ENCODE measurements at regions not wholly inside any gene's neighbourhood (a gene's known extent, or its start where the extent isn't known, plus 50 kb on each side); places are given as distances from the start of the nearest gene placed in this dataset.

- intact Hi-C loops (cut with micrococcal nuclease), result no loop called here
- DNase-seq (no peak), ATAC-seq (no peak)
Observed at GRCh38 chr4:157821814-157822213, 351.0 kb downstream of the GASK1B start.

- DNase-seq (no peak), ATAC-seq (no peak)
- intact Hi-C loops (cut with micrococcal nuclease), result no loop called here
Observed at GRCh38 chr4:157819693-157820464, 352.9 kb downstream of the GASK1B start.

DNA sequence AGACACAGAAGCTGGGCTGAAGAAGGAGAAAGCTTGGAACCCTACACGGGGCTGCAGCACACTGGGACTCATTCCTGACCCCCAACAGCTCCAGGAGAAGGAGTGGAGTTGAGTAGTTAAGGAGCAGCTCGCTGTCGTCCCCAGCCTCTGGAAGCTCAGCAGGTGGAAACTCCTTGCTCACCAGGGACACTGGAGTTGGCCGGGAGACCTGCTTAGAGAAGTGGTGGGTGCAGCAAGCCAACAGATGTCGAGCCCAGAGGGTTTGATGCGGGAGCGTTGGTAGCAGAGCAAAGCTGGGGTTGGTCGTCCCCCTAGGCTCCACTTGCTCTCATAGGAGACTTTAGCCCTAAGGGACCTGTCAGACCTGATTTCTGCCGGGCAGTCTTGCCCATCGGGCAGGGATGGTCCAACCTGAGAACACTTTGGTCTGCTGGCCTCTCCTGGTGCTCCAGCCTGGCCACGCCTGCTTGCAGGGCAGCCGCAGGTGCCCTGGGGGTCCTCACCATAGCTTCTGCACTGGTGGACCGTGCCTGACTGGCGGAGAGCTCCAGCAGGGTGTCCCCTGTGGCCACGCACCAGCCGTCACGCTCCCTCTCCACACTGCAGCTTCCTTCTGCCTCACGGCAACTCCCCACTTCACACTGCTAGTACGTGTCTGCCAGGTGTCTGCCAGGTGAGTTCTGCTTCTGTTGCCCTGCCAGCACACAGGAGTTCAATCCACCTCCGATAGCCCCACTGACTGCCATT is 353.7 kb downstream of the GASK1B start:
- intact Hi-C loops (cut with micrococcal nuclease), result no loop called here
- ATAC-seq, result no peak

DNA sequence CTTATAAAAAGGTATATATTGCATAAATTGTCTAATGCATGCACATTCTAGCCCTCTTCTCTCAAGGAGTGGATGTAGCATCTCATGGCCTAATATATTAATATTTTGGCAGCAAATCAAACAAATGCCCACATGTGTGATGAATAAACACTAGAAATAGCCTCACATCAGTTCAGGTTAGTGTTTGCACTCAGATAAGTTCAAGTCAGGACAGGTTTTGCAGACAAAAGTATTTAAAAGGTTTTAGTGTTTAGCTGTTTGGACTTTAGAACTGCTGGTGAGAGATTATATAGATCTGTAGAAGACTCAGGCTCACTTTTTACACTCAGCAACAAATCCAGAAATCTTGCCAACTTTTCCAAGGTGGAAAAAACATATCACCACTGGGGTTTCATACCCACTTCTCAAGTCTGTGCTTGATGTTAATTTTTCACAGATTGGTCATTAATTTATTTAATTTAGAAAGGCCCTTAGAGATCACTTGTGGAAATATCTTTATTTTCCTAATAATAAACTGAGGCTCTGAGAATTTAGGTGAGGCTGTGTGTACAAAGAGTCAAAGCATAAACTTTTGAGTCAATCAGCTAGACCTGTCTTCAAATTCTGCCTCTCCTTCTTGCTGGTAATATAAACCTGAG is 362.6 kb downstream of the GASK1B start:
- no peak for ATAC-seq
- intact Hi-C loops (cut with micrococcal nuclease), result no loop called here
- DNase-seq, result no peak

More for the DNA sequence above, 353.7 kb downstream of the GASK1B start:
- no peak for DNase-seq

- DNase-seq (no peak), ATAC-seq (no peak)
- intact Hi-C loops (cut with micrococcal nuclease), result no loop called here
Observed at GRCh38 chr4:157808796-157809383, 363.9 kb downstream of the GASK1B start.

DNA sequence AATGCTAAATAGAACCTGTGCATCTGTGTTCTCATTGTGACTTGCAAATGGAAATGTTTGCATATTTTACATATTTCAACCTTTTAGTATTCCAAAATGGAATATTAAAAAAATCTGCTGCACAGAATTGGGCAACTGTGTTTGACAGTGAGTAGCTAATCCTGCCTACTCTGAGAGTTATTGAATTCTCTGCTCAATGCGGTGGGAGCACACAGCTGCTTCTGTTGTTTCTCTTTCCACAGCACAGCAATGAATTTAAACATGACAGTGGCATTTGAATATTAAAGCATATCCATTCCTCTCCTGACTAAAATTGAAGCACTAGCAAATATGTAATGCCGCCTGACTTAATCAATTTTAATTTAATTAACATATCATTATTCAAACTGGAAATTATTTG is 366.6 kb downstream of the GASK1B start:
- no peak for DNase-seq
- ATAC-seq, result no peak
- intact Hi-C loops (cut with micrococcal nuclease), result no loop called here

- ATAC-seq, result no peak
- no peak for DNase-seq
- intact Hi-C loops (cut with micrococcal nuclease), result no loop called here
Observed at GRCh38 chr4:157804986-157805385, 367.8 kb downstream of the GASK1B start.

DNA sequence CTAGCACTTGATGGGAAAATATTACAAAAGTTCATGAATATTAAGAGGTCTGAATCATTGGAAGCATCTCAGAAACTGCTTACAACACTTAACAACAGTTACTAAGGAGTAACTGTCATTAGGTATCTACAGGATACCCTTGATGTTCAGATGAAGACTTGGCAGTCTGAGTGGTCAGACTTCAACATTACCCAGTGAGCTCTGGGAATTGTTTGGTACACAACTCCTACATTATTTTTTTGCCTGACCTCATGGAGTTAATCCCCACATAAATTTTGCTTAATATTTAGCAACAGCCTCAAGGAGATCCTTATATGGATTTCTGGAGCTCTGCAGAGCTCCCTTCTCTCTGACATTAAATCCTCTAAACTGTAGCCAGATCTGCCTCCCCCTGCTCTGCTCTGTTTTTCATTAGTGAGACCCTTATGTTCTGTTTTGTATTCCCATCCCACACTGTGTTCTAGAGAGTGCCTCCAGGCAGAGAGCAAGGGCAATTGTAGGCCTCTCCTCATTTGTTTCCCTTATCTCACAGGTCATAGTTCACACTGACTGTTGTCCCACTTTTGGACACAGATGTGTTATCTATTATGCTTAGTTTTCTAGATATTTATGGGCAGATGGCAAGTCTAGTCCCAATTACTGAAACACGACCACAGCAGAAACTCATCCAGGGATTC is 368.8 kb downstream of the GASK1B start:
- no peak for DNase-seq
- intact Hi-C loops (cut with micrococcal nuclease), result no loop called here
- ATAC-seq, result no peak

- ATAC-seq (no peak), DNase-seq (no peak)
- intact Hi-C loops (cut with micrococcal nuclease), result no loop called here
Observed at GRCh38 chr4:157803421-157803820, 369.4 kb downstream of the GASK1B start.

DNA sequence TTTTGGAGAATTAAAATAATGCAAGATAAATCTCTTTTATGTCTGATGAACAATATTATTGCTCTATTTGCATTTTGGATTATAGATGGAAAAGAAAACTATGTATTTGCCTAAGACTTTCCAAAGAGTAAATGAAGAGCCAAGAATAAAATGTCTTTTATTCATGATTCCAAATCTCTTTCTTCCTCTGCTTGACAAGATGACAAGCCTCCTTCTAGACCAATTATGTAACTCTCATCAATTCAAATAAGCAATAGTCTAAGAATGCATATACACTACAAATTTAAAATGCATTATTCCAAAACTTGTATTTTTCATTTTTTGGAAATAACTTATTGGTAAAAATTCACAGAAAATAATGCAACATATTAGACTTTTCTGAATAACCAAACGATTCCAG is 377.3 kb downstream of the GASK1B start:
- no peak for DNase-seq

DNA sequence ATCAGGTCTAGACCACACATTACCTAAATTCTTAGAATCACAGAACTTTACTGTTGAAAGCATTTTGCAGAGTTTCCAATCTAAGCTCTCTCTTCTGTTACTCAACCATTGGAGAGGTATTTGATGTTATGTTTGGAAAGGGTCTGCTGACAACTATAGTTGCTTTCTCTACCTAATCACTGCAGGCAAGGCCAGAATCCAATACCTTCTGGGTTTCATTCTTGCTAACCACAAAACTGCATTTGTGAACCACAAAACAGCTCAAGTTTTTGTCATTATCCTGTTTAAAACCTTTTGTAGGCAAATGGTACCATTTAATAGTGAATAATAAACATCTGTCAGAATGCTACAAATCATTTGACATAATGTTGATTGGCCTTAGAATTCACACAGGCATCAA is 380.1 kb downstream of the GASK1B start:
- DNase-seq (no peak), ATAC-seq (no peak)
- intact Hi-C loops (cut with micrococcal nuclease), result no loop called here

More for the DNA sequence above, 377.3 kb downstream of the GASK1B start:
- intact Hi-C loops (cut with micrococcal nuclease), result no loop called here
- ATAC-seq, result no peak

GRCh38 chr4:157791236-157791635 is 381.6 kb downstream of the GASK1B start:
- intact Hi-C loops (cut with micrococcal nuclease), result no loop called here
- no peak for ATAC-seq
- no peak for DNase-seq

DNA sequence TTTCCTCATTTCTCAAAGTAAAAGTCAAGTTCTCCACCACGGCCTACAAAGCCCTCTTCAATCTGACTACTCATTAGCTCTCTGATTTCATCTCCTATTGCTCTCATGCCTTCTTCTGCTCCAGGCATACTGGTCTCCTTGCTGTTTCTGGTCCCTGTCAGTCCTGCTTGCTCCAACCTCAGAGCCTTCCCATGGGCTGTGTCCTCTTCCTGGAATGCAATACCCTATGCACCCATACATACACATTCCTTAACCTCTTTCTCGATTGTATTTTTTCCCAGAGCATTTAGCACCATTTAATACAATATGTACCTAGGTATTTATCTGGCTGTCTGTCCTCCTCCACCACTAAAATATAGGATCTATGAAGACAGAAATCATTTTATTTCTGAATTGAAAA is 385.2 kb downstream of the GASK1B start:
- intact Hi-C loops (cut with micrococcal nuclease), result no loop called here
- ATAC-seq, result no peak

GRCh38 chr4:157781361-157781760 is 391.5 kb downstream of the GASK1B start:
- intact Hi-C loops (cut with micrococcal nuclease), result no loop called here
- ATAC-seq (no peak), DNase-seq (no peak)

More for the DNA sequence above, 385.2 kb downstream of the GASK1B start:
- no peak for DNase-seq

DNA sequence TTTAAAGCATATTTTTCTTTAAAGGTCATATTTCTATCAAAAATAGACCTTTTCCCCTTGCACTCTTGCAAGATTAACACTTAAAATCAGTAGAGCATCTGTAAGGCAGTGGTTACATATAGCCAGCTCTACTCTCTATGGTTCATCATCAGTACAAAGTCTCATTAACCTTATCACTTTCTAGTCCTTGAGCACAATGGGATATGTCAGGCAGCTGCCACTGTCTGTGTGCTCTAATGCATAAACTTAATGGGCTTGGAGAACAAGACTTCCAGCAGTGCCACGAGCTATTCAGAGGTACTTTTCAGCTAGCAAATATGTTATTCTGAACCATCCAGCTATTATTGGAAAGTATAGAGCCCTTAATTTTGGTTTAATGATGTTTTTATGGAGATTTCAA is 393.7 kb downstream of the GASK1B start:
- no peak for DNase-seq
- intact Hi-C loops (cut with micrococcal nuclease), result no loop called here

DNA sequence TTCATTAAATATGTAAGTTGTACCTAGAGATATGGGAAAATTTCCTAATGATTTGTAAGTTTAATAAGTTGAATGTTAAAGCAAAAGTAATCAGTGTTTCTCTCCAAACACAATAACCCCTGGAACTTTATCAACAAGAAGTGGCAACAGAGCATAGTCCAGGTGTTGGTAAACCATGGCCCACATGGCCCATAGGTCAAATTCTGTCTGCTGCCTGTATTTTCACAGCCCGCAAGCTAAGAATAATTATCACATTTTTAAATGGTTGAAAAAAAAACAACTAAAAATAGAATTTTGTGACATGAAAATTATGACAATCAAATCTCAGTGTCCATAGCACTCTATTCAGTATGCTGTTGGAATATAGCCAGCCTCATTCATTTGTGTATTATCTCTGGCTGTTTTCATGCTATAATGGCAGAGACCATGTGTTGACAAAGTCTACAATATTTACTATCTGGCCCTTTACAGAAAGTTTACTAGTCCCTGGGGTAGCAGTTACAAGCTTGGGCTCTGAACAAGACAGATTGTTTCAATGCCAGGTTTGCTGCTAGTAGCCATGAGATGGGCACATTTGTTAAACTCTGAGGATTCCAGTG is 395.8 kb downstream of the GASK1B start:
- DNase-seq (no peak), ATAC-seq (no peak)
- intact Hi-C loops (cut with micrococcal nuclease), result no loop called here

More for the DNA sequence above, 393.7 kb downstream of the GASK1B start:
- ATAC-seq, result no peak

GRCh38 chr4:157775971-157776370 is 396.9 kb downstream of the GASK1B start:
- intact Hi-C loops (cut with micrococcal nuclease), result no loop called here
- ATAC-seq, result no peak
- DNase-seq, result no peak

- ATAC-seq, result no peak
- intact Hi-C loops (cut with micrococcal nuclease), result no loop called here
Observed at GRCh38 chr4:157772907-157773306, 399.9 kb downstream of the GASK1B start.

GRCh38 chr4:157768419-157768818 is 404.4 kb downstream of the GASK1B start:
- ATAC-seq (no peak), DNase-seq (no peak)
- intact Hi-C loops (cut with micrococcal nuclease), result no loop called here

More at GRCh38 chr4:157772907-157773306, 399.9 kb downstream of the GASK1B start:
- no peak for DNase-seq
